ENCODE measurements at regions not wholly inside any gene's neighbourhood (a gene's known extent, or its start where the extent isn't known, plus 50 kb on each side); places are given as distances from the start of the nearest gene placed in this dataset.

- BruUV-seq (replicated peaks): no TSS peak
- TF ChIP-seq CTCF (IDR thresholded peaks at IDR 0.05; ENCODE audit: unreplicated experiment): no peak
- no peak overlapping the region for H3K27ac Mint-ChIP-seq (ENCODE audit: unreplicated experiment)
- intact Hi-C loops (cut with micrococcal nuclease; ENCODE audit: unreplicated experiment): no loop called here
- no peaks in the 10 kb centered on the region for H3K27me3 Mint-ChIP-seq (ENCODE audit: unreplicated experiment)
- H3K4me3 Mint-ChIP-seq (ENCODE audit: low read depth, unreplicated experiment): no peak overlapping the region
- no peaks in the 10 kb centered on the region for H3K4me1 Mint-ChIP-seq (ENCODE audit: low read depth, unreplicated experiment)
- H3K9me3 Mint-ChIP-seq (ENCODE audit: low read depth, unreplicated experiment): peaks cover 2% of the 10 kb centered on the region
- CTCF ChIA-PET: no interaction called here
- no peaks in the 10 kb centered on the region for H3K36me3 Mint-ChIP-seq (ENCODE audit: insufficient read depth, unreplicated experiment)
- no peak for DNase-seq
Observed at GRCh38 chrX:121932688-121933087, 885.3 kb downstream of the GLUD2 start.

GRCh38 chrX:121949041-121949760 lies 901.8 kb downstream of the GLUD2 start:
- Mint-ChIP-seq H3K9me3 (ENCODE audit: low read depth, unreplicated experiment) (no peaks in the 10 kb centered on the region), H3K27me3 (ENCODE audit: unreplicated experiment) (no peaks in the 10 kb centered on the region), H3K27ac (ENCODE audit: unreplicated experiment) (no peak overlapping the region), H3K4me1 (ENCODE audit: low read depth, unreplicated experiment) (no peaks in the 10 kb centered on the region), H3K36me3 (ENCODE audit: insufficient read depth, unreplicated experiment) (no peaks in the 10 kb centered on the region), H3K4me3 (ENCODE audit: low read depth, unreplicated experiment) (no peak overlapping the region)
- CTCF ChIA-PET: no interaction called here
- intact Hi-C loops (cut with micrococcal nuclease; ENCODE audit: unreplicated experiment): no loop called here
- TF ChIP-seq CTCF (IDR thresholded peaks at IDR 0.05; ENCODE audit: unreplicated experiment): no peak
- no peak for DNase-seq
- no TSS peak for BruUV-seq (replicated peaks)

- BruUV-seq (replicated peaks): no TSS peak
- no peak for TF ChIP-seq CTCF (IDR thresholded peaks at IDR 0.05; ENCODE audit: unreplicated experiment)
- H3K27ac Mint-ChIP-seq (ENCODE audit: unreplicated experiment): no peak overlapping the region
- intact Hi-C loops (cut with micrococcal nuclease; ENCODE audit: unreplicated experiment): no loop called here
- H3K27me3 Mint-ChIP-seq (ENCODE audit: unreplicated experiment): no peaks in the 10 kb centered on the region
- no peak for DNase-seq
- H3K9me3 Mint-ChIP-seq (ENCODE audit: low read depth, unreplicated experiment): no peaks in the 10 kb centered on the region
- no peaks in the 10 kb centered on the region for H3K36me3 Mint-ChIP-seq (ENCODE audit: insufficient read depth, unreplicated experiment)
- no peaks in the 10 kb centered on the region for H3K4me1 Mint-ChIP-seq (ENCODE audit: low read depth, unreplicated experiment)
- H3K4me3 Mint-ChIP-seq (ENCODE audit: low read depth, unreplicated experiment): no peak overlapping the region
- CTCF ChIA-PET: no interaction called here
Observed at GRCh38 chrX:121958886-121959285, 911.5 kb downstream of the GLUD2 start.

GRCh38 chrX:121975671-121976070 lies 928.3 kb downstream of the GLUD2 start:
- no peaks in the 10 kb centered on the region for H3K4me1 Mint-ChIP-seq (ENCODE audit: low read depth, unreplicated experiment)
- H3K27ac Mint-ChIP-seq (ENCODE audit: unreplicated experiment): no peak overlapping the region
- H3K36me3 Mint-ChIP-seq (ENCODE audit: insufficient read depth, unreplicated experiment): no peaks in the 10 kb centered on the region
- BruUV-seq (replicated peaks): no TSS peak
- DNase-seq: no peak
- H3K9me3 Mint-ChIP-seq (ENCODE audit: low read depth, unreplicated experiment): no peaks in the 10 kb centered on the region
- CTCF ChIA-PET: no interaction called here
- H3K4me3 Mint-ChIP-seq (ENCODE audit: low read depth, unreplicated experiment): no peak overlapping the region
- intact Hi-C loops (cut with micrococcal nuclease; ENCODE audit: unreplicated experiment): no loop called here
- TF ChIP-seq CTCF (IDR thresholded peaks at IDR 0.05; ENCODE audit: unreplicated experiment): no peak
- H3K27me3 Mint-ChIP-seq (ENCODE audit: unreplicated experiment): no peaks in the 10 kb centered on the region
